GM23338 (cell line): ENCODE measurements at regions not wholly inside any gene's neighbourhood (a gene's known extent, or its start where the extent isn't known, plus 50 kb on each side); places are given as distances from the start of the nearest gene placed in this dataset.

Source experiments
- CTCF ChIP-seq, 2 experiments: fragments of 200-600 bp in 1 of 2; sonication (generic) in 1 of 2; conservative IDR thresholded peaks; 2 replicates each; pipeline versions ENCODE4 v1.5.1 to v1.6.1; 2016 to 2017; ENCODE audit warnings: antibody characterized with exemption in 2 of 2, low read depth in 2 of 2, mild to moderate bottlenecking in 2 of 2, moderate library complexity in 1 of 2
- REST ChIP-seq: IDR thresholded peaks from one replicate; pipeline ENCODE4 v1.6.1; 2018; ENCODE audit warnings: antibody characterized with exemption; ENCODE audit not compliant: unreplicated experiment

GRCh38 chr1:175845985-175846384 lies 102.6 kb upstream of the TNR start:
- TF ChIP-seq CTCF (conservative IDR thresholded peaks at IDR 0.05; ENCODE audit: low read depth in 2 of 2), result no peak
- TF ChIP-seq REST, result no peak
